HG03342 (cell line): ENCODE measurements at regions not wholly inside any gene's neighbourhood (a gene's known extent, or its start where the extent isn't known, plus 50 kb on each side); places are given as distances from the start of the nearest gene placed in this dataset.

Experiments used
- ATAC-seq: cut with Tn5 transposase; IDR thresholded peaks from one replicate; pipeline ENCODE4 v1.9.1; 2021; ENCODE audit warnings: mild to moderate bottlenecking, moderate library complexity; ENCODE audit not compliant: unreplicated experiment

DNA sequence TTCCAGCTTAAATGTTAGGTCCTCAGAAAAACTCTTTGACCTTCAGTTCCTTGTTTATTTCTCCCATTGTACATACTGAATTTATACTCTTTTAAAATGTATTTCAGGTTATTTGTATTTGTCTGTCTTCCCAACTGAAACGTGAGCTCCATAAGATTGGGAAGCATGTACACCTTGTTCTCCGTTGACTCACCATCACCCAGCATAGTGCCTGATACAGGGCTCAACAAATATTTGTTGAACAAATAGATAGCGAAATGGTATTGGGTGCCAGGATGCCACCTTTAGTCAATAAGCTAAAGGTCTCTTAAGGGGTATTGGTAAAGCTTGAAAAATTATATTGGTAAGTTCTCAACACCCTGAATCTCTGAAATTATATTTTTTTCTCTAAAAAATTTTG lies 1841.3 kb upstream of the CELF4 start:
- no peak for ATAC-seq

DNA sequence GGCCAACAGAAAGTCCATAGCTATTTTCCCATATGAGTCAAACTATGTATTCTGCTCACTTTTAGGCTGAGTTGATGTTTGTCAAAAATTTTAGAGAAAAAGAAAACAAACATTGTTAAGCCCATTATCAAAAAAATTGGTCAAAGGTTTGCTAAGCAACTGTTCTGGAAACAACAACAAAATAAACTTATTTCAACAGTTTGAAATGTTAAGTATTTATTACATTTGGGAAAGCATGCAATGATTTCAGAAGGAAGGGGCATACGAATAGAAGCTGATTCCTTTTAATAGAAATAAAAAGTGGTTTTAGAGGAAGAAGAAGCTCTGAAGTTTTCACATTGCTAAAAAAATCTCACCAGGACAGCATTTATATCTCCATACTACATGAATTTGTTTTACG lies 1837.5 kb upstream of the CELF4 start:
- ATAC-seq, result no peak

DNA sequence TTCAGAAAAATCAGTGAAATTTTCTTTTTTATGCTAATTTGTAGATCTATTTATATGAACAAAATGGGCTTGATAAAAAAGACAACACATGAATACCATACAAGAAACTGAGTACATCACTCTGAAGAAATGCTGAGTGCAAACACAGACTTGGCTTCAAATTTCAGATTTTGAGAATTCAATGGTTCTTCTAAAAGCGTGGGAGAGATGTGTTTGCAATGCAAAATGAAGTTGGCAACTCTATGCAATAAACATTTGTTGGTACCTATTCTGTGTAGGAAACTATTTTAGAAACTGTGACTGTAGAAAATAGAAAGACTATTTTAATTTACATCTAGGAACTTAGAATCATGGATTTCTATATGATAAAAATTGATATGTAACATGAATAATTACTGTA lies 1834.1 kb upstream of the CELF4 start:
- ATAC-seq, result no peak

DNA sequence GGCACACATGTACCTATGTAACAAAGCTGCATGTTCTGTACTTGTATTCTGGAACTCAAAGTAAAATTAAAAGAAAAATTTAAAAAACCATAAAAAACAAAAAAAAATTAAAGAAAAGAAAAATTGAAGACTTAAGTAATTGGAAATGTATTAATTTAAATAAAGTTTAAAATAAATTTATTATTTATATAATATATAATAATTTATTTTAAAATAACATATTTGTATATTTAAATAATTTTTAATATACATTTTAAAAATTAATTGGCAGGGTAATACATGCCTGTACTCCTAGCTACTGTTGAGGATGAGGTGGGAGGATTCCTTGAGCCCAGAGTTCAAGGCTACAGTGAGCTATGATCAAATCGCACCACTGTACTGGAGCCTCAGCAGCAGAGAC lies 1830.6 kb upstream of the CELF4 start:
- ATAC-seq, result no peak

DNA sequence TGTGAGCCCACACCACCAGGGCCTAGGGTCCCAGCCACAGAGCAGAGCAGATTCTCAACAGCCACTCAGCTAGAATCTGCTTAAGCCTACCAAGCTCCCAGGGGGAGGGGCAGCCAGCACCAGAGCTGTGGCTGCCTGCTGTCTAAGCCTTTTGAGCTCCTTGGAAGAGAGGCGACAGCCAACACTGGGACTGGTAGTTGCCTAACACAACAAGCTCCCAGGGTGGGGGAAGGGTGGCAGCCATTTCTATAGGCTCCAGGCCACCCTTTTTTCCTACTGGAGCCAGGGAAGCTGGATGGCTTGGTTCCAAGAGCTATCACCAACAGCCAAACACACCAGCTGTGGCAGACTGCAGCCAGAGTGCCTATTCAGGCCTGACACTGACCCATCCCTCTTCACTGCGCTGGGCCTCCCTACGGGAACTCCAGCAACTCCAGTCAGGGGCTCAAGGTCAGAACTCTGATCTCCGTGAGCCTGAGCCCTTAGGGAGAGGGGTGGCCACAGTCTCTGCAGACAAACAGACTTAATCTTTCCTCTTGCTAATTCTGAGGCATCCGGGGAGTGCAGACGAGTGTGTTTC lies 1824.3 kb upstream of the CELF4 start:
- ATAC-seq, result no peak

DNA sequence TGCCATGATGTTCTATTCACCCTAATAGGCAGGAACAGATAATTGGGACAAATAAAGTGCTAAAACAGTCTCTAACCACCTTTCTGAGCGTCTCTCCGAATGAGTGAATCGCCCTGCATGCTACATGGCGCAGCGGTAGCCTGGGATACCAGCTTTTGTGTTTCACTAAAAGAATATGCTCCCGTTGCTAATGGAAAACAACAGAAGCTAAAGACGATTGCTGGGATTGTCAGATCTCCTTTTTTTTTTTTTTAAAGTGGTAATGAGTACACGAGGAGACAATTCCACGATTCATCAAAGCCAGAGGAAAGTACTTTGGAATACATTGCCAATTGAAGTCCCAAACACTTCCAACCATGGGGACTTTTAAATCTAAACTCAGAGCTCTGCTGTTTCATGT lies 1815.3 kb upstream of the CELF4 start:
- ATAC-seq, result no peak

DNA sequence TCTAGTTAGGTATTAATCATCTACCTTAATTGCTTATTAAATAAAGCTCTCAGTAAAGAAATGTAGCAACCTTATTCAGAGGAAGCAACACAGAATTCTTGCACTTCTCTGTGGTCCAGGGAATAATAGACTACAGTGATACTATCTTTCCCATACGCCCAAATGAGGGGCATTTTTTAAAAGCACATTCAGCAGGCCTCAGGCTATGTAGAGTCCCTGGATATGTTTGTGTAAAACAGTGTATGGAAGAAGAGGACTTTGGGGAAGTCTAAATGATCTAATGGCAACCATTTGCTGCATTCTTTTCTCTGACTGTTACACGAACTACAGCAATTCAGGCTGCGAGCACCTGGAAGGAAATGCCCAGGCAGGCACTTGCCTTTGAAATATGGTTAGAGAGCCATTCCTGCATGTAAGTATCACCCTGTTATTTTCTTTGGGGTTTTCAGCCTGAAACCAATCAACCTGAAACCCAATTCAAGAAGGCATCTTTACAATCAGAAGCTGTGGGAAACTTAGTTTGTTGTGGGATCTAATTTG lies 1814.7 kb upstream of the CELF4 start:
- ATAC-seq, result no peak

DNA sequence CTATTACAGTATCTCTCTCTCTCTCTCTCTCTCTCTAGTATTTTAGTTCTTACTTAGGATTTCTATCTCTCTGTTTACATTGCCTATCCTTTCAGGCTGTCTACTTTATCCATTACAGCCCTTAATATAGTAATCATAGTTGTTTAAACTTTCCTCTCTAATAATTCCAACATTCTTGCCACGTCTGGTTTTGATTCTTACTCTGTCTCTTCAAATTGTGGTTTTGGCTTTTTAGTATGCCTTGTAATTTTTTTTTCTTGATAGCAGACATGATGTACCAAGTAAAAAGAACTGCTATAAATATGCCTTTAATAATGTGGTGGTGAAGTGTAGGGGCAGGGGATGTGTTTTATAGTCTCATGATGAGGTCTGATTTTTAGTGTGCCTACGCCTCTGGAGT lies 1809.5 kb upstream of the CELF4 start:
- ATAC-seq, result no peak

DNA sequence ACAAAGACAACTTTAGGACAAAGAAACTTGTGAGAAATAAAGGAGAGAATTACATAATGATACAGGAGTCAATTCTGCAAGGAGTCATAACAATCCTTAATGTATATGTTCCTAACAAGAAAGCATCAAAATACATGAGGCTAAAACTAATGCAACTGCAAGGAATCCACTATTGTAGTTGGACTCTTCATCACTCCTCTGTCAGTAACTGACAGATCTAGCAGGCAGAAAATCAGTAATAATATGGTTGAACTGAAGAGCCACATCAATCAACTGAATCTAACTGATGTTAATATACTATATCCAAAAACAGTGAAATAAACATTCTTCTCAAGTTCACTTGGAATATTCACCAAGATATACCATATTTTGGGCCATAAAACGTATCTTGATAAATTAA lies 1806.4 kb upstream of the CELF4 start:
- ATAC-seq, result no peak

DNA sequence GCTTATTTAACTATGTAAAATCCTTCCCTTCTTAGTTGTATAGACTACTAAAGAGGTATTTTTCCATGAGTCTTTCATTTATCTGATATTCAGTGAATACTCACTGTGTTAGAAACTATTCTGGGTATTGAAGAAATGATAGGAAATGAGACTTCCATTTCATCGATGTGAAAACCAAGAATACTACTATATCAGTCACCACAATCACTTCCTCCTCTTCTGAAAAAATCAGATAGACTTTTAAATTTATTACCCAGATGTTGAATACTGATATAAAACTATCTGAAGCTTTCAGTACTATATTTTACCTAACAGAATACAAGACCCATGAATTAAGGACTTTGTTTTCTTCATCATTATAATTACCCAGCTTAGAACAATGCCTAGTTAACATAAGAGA lies 1801.1 kb upstream of the CELF4 start:
- ATAC-seq, result no peak

DNA sequence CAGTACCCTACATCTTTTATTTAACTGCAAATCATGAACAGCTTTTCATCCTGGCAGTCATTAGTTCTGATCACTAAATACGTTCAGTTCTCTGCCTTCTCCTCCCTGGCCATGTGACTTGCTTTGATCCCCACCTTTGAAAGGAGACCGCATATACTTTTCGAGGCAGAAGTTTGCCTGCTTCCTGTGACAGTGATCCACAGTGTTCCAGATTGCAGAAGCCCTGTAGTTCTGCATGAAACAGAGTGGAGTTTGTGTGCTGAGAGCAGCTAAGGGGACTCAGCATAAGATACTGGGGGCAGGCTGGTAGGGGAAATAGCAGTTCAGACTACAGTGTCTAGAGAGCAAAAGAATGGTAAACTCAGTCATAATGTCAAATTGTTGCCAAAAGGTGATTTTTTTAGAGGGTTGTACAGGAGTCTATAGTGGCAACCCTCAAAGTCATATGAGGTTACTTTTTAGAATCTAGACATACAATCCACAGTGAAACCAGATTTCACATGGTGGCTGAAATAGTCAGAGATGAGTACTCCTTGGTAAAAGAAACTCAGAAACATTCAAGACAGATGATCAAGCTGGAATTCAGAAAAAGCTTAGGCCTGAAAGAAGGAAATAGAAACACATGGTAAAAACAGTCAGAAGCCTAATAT lies 1800.4 kb upstream of the CELF4 start:
- ATAC-seq, result no peak

DNA sequence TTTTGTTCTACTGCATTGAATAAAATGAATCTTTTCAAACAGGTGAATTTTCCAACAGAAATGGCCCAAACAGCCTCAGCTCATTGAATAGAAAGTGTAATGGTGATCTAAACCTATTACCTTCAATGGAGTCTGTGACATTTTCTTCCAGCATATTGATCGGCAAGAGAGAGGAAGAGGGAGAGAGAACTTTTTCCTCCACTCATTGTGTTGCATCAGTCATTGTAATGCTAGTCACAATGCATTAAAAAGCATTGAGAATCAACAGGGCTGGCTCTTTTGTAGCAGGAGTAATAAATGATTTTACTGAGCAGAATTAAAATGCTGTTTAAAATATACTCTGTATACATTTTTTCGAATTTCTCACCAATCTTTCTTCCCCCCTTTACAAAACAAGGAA lies 1794.5 kb upstream of the CELF4 start:
- no peak for ATAC-seq

DNA sequence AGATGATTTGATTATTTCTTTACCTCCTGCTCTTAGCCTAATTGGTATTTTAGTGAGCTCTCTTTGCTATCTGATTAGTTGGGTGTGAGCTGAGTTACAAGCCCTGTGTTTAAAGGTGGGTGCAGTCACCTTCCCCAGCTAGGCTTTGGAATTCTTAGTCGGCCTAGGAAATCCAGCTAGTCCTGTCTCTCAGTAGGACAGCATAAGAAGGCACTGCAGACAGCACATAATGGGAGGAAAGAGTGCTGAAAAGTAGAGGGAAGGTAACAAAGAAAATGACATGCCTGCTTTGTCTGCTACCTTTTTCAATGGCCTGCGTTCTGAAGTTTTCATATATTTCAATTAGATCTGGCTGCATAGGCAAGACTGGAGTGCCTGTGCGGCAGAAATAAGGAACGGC lies 1794.0 kb upstream of the CELF4 start:
- no peak for ATAC-seq

DNA sequence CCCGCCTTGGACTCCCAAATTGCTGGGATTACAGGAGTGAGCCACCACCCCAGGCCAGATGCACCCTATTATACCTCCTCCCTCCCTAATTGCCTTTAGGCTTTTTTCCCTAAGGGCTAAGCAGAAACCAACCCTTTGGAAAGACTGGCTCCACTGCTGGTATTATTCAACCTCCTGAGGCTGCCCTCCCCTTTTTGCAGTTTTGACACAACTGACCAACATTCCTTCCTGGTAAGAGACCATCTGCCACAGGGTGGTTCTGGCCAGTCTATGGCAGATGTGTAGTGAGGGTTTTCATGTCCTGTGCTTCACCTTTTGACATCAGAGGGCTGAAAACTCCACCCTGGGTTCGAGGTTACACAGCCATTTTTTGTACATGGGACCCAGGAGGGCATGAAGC lies 1785.3 kb upstream of the CELF4 start:
- ATAC-seq, result no peak

DNA sequence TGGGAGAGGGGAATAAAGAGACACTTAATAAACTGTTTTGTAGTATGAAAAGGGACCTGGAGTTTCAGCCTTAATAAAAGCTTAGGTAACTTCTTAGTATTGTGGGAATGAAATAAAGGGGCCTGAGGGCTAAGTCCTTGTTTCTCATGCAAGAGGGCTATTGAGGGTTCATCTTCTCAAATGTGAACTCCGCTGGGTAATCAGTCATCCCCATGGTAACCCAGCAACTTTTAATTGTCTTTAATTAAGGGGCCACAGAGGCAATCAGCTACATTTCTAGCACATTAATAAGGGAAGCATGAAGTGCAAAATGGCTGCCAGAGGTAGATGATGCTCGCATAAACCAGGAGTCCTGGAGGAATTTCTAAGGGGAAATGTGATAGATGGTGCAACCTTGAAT lies 1784.2 kb upstream of the CELF4 start:
- no peak for ATAC-seq

DNA sequence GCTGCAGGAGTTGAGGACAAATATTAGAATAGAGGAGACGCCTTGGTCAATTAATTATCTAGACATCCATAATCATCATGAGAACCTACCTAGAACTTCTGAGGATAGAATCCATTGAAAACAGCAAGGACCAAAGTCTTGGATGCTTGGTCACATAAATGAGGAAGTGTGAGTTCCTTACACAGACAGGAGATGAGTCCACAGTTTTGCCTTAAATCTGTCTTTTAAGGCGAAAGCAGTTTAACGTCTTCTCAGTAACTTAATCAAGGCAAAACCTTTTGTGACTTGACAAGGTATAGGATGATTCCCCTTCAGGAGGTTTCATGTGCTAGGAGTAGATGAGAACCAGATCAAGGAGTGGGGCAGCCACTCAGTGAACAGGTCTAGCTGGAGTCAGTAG lies 1783.2 kb upstream of the CELF4 start:
- ATAC-seq, result no peak

DNA sequence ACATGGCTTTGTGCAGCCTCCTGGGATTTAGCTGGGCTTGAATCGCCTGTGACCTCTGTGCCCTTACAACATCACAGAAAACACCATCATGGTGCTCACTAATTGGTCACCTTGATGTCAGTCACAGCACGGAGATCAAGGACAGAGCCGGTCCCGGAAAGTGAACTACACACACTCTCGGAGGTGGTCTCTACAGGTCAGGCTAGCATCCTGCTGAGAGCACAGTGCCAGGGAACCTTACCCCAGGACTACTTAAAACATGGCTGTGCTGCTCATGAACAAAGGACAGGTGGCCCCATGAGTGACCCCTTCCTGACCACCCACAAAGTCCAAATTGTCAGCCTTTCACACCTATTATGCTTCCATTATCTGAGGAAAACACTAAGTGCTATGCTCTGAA lies 1782.1 kb upstream of the CELF4 start:
- no peak for ATAC-seq

DNA sequence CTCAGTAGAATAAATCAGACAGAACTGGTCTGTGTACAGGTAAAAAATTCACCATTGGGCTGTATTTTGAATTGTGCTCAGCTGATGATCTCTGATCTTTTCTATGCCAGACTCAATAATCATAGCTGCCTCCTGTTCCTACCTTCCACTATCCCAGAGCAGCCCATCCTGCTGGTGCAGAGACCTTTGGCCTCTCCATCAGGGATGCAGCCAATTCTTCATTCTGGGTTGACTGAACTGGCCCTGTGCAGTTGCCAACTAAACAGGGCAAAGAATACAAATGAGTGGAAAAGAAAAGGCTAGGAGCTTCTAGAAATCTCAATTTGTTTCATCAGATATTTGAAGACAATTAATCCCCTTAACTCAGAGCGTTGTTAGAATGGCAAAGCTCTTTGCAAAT lies 1781.3 kb upstream of the CELF4 start:
- ATAC-seq, result no peak

DNA sequence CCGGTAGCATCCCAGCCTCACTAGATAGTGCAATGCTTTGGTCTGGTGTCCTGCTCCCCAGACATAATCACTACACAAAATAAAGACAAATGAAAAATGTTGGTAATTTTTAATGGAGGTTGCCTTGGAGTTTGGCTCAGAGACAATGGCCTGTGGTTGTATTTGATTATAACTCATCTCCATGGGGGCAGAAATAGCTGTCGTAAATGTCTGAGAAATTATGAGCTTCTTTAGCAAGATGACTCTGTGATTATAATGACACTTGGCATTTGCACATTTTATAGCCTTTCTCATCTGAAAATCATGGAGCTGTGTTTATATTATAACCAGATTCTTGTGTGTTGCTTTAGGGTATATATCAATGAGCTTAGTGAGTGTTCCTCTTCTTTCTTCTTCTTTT lies 1779.7 kb upstream of the CELF4 start:
- no peak for ATAC-seq

DNA sequence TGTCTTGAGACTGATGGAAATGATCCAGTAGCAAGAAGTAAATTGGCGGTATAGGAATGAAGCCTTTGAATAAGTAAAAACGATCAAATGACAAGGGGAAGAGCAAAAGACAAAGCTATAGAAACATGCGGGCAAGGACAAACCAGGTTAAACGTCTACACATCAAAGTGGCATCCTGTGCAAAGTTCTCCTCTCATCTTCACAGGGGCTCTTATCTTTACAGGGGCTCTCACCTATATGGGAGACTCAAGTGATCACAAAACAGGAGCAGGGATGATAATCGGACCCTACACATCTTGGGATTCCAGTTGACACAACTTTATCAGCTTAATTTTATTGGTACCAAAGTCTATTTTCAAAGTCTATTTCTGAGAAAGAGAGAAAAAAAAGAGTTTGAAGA lies 1778.9 kb upstream of the CELF4 start:
- ATAC-seq, result no peak

DNA sequence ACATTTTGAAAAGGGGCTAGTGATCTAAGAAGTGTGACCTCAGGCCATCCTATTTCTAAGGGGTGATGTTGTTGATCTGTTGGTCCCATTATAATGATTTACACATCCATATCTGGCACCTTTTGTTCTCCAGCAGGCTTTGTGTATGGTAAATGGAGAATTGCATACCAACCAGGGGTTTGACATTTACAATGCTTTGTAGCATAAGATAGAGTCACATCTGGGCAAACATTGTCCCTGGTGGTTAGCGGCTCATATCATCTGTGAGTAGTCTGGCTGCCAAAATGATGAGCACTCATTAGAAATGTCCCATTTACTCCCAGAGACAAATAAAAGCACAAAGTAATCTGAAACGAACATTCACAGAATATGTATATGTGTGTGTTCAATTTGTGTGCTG lies 1775.5 kb upstream of the CELF4 start:
- no peak for ATAC-seq

DNA sequence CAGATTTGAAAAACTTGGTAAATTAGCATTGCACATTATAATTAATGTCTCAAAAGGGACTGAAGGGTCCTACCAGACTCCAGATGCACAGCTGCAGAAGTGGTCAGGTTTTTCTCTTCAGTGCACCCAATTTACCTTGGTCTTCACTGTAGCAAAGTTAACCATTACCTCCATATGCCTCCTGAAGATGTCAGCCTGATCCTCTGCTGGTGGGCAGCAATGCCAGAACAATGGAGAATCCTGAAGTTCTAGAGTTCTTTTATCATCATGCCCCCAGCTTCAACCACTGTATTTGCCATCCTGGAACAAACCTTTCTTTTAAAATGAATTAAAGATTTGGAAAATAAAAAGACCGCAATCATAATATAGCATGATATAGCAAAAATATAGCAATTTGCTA lies 1774.8 kb upstream of the CELF4 start:
- no peak for ATAC-seq
